OCI-LY1 (cell line): ENCODE measurements at regions not wholly inside any gene's neighbourhood (a gene's known extent, or its start where the extent isn't known, plus 50 kb on each side); places are given as distances from the start of the nearest gene placed in this dataset.

Source experiments
- EZH2 ChIP-seq: fragments of 200-600 bp; sonication (generic), shearing (Covaris generic); IDR thresholded peaks from 2 replicates; pipeline ENCODE4 v1.8.0; 2017; ENCODE audit warnings: borderline replicate concordance, mixed run types, mild to moderate bottlenecking, antibody characterized with exemption, low read length, moderate library complexity, mixed read lengths
- TF ChIP-seq, protein P1 (sequence below): fragments of 200-600 bp; sonication (generic), shearing (Covaris generic); IDR thresholded peaks from 2 replicates; pipeline ENCODE4 v1.5.1; 2017; ENCODE audit warnings: mild to moderate bottlenecking, antibody characterized with exemption, low read length, moderate library complexity, mixed read lengths

DNA sequence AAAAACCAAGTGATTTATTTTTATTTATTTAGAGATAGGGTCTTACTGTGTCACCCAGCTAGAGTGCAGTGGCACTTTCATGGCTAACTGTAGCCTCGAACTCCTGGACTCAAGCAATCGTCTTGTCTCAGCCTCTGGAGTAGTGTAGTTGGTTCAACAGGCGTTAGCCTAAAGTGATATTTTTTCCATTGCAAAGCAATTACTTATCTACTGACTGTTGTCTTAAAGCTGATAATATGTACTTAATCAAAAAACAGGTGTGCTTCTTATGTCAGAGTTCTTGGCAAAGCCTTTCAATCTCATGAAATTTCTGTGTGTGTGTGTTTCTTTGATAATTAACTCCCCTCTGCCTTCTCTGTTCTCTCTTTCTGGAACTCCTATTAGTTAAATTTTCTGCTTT, 62.4 kb upstream of the DUSP10 start:
- TF ChIP-seq, protein P1, sequence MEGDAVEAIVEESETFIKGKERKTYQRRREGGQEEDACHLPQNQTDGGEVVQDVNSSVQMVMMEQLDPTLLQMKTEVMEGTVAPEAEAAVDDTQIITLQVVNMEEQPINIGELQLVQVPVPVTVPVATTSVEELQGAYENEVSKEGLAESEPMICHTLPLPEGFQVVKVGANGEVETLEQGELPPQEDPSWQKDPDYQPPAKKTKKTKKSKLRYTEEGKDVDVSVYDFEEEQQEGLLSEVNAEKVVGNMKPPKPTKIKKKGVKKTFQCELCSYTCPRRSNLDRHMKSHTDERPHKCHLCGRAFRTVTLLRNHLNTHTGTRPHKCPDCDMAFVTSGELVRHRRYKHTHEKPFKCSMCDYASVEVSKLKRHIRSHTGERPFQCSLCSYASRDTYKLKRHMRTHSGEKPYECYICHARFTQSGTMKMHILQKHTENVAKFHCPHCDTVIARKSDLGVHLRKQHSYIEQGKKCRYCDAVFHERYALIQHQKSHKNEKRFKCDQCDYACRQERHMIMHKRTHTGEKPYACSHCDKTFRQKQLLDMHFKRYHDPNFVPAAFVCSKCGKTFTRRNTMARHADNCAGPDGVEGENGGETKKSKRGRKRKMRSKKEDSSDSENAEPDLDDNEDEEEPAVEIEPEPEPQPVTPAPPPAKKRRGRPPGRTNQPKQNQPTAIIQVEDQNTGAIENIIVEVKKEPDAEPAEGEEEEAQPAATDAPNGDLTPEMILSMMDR, result no peak
- no peak for TF ChIP-seq EZH2
